Neural cell (in vitro differentiated cells): ENCODE measurements at regions not wholly inside any gene's neighbourhood (a gene's known extent, or its start where the extent isn't known, plus 50 kb on each side); places are given as distances from the start of the nearest gene placed in this dataset.

ENCODE experiments used
- EP300 ChIP-seq: fragments of 450-650 bp; conservative IDR thresholded peaks from 2 replicates; pipeline ENCODE4 v1.6.1; 2014; ENCODE audit warnings: antibody characterized with exemption, mild to moderate bottlenecking, moderate library complexity; ENCODE audit not compliant: poor library complexity, severe bottlenecking
- EZH2 ChIP-seq: fragments of 200-600, 300-800 bp; shearing (Covaris generic), sonication (generic); IDR thresholded peaks from 2 replicates; pipeline ENCODE4 v1.6.1; 2014; ENCODE audit warnings: antibody characterized with exemption, low read length, borderline replicate concordance, mild to moderate bottlenecking; ENCODE audit not compliant: insufficient read depth, poor library complexity, severe bottlenecking
- MXI1 ChIP-seq: fragments of 450-650 bp; conservative IDR thresholded peaks from 2 replicates; pipeline ENCODE4 v1.6.1; 2014; ENCODE audit warnings: antibody characterized with exemption, mild to moderate bottlenecking; ENCODE audit not compliant: poor library complexity, severe bottlenecking
- POLR2AphosphoS5 ChIP-seq: IDR thresholded peaks from 2 replicates; pipeline ENCODE4 v1.6.1; 2012
- RAD21 ChIP-seq: fragments of 450-650 bp; conservative IDR thresholded peaks from 2 replicates; pipeline ENCODE4 v1.6.1; 2014; ENCODE audit warnings: antibody characterized with exemption, mild to moderate bottlenecking, moderate library complexity
- SMC3 ChIP-seq: fragments of 450-650 bp; conservative IDR thresholded peaks from 2 replicates; pipeline ENCODE4 v1.6.1; 2014; ENCODE audit warnings: antibody characterized with exemption, mild to moderate bottlenecking, moderate library complexity; ENCODE audit not compliant: poor library complexity
- TAF1 ChIP-seq: IDR thresholded peaks from 2 replicates; pipeline ENCODE4 v1.6.1; 2012; ENCODE audit warnings: low read depth
- TF ChIP-seq, protein P1 (sequence below): fragments of 450-650 bp; IDR thresholded peaks from 2 replicates; pipeline ENCODE4 v1.5.1; 2014; ENCODE audit warnings: antibody characterized with exemption, mild to moderate bottlenecking, moderate library complexity; ENCODE audit not compliant: poor library complexity, severe bottlenecking
- TF ChIP-seq, protein P2 (sequence below): IDR thresholded peaks from 2 replicates; pipeline ENCODE4 v1.6.1; 2012; ENCODE audit warnings: borderline replicate concordance

DNA sequence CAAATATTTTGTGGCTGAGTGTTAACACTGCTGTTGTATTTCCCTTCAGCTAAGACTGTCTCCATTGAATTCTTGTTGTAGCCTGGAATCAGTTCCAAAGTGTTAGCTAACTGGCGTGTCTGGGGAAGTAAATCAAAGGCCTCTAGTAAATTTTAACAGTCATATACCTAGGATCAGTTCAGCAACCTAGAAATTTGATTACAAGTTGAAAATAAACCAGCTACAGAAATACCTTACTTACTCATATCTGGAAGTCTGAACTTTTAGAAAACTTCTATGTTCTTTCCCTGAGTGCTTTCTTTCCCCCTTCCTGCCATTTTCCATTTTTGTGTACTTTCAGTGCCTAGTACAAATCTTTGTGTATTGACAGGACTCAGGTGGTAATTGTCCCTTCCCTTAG, 396.7 kb upstream of the DCC start:
- TF ChIP-seq, protein P1, sequence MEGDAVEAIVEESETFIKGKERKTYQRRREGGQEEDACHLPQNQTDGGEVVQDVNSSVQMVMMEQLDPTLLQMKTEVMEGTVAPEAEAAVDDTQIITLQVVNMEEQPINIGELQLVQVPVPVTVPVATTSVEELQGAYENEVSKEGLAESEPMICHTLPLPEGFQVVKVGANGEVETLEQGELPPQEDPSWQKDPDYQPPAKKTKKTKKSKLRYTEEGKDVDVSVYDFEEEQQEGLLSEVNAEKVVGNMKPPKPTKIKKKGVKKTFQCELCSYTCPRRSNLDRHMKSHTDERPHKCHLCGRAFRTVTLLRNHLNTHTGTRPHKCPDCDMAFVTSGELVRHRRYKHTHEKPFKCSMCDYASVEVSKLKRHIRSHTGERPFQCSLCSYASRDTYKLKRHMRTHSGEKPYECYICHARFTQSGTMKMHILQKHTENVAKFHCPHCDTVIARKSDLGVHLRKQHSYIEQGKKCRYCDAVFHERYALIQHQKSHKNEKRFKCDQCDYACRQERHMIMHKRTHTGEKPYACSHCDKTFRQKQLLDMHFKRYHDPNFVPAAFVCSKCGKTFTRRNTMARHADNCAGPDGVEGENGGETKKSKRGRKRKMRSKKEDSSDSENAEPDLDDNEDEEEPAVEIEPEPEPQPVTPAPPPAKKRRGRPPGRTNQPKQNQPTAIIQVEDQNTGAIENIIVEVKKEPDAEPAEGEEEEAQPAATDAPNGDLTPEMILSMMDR: no peak
- TF ChIP-seq POLR2AphosphoS5: no peak
- TF ChIP-seq SMC3: no peak
- TF ChIP-seq, protein P2, sequence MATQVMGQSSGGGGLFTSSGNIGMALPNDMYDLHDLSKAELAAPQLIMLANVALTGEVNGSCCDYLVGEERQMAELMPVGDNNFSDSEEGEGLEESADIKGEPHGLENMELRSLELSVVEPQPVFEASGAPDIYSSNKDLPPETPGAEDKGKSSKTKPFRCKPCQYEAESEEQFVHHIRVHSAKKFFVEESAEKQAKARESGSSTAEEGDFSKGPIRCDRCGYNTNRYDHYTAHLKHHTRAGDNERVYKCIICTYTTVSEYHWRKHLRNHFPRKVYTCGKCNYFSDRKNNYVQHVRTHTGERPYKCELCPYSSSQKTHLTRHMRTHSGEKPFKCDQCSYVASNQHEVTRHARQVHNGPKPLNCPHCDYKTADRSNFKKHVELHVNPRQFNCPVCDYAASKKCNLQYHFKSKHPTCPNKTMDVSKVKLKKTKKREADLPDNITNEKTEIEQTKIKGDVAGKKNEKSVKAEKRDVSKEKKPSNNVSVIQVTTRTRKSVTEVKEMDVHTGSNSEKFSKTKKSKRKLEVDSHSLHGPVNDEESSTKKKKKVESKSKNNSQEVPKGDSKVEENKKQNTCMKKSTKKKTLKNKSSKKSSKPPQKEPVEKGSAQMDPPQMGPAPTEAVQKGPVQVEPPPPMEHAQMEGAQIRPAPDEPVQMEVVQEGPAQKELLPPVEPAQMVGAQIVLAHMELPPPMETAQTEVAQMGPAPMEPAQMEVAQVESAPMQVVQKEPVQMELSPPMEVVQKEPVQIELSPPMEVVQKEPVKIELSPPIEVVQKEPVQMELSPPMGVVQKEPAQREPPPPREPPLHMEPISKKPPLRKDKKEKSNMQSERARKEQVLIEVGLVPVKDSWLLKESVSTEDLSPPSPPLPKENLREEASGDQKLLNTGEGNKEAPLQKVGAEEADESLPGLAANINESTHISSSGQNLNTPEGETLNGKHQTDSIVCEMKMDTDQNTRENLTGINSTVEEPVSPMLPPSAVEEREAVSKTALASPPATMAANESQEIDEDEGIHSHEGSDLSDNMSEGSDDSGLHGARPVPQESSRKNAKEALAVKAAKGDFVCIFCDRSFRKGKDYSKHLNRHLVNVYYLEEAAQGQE: no peak
- no peak for TF ChIP-seq EZH2
- no peak for TF ChIP-seq EP300
- TF ChIP-seq MXI1: no peak
- TF ChIP-seq TAF1: no peak
- TF ChIP-seq RAD21: no peak
